Ishikawa (cell line): ENCODE measurements at regions not wholly inside any gene's neighbourhood (a gene's known extent, or its start where the extent isn't known, plus 50 kb on each side); places are given as distances from the start of the nearest gene placed in this dataset.

ENCODE experiments used
- EP300 ChIP-seq: IDR thresholded peaks from 2 replicates; pipeline ENCODE4 v1.6.1; 2012; ENCODE audit warnings: borderline replicate concordance
- TCF12 ChIP-seq: IDR thresholded peaks from 2 replicates; pipeline ENCODE4 v1.6.1; 2012; ENCODE audit warnings: low read depth

GRCh38 chrX:73337366-73337765 lies 109.5 kb upstream of the CDX4 start:
- TF ChIP-seq TCF12 = no peak
- TF ChIP-seq EP300 = no peak
